Hindlimb muscle (tissue), 1 donor: ENCODE measurements at regions not wholly inside any gene's neighbourhood (a gene's known extent, or its start where the extent isn't known, plus 50 kb on each side); places are given as distances from the start of the nearest gene placed in this dataset.
"Not testable (repeated sequence)": the region's sequence is repeated elsewhere in the genome, so short reads cannot be mapped to it uniquely, and the experiment has no call there.

Experiments
- DNase-seq: peaks from one replicate; pipeline ENCODE4 v3.0.0-alpha.2; 2013

- DNase-seq, result not testable (repeated sequence)
Observed at GRCh38 chr18:7178568-7178967, 52.3 kb upstream of the LRRC30 start.

DNA sequence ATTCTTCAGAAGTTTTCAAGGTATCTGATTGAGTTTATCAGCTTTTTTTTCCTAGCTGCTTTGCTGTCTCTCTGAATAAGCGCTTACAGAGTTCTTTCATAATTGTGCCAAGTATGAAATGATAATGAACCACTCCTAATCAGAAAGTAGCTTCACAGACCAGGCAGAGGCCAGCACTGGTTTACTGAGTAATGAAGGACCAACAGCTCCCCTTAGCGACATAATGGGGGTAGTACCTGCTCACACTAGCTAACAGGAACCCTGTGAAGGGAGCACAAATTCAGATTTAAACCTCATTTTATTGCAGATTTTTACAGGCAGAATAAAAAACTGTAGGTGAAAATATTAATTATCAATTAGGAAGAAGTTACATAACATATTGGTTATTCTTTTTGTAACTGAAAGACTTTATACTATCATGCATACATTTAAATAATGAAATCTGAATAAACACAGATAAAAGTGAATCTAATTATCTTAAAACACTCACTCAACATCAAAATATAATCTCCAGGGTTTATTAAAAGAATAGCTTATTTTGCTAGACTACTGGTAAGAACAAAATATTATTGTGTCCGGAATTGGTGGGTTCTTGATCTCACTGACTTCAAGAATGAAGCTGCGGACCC lies 53.7 kb upstream of the LRRC30 start:
- DNase-seq, result peak; percentile 59

DNA sequence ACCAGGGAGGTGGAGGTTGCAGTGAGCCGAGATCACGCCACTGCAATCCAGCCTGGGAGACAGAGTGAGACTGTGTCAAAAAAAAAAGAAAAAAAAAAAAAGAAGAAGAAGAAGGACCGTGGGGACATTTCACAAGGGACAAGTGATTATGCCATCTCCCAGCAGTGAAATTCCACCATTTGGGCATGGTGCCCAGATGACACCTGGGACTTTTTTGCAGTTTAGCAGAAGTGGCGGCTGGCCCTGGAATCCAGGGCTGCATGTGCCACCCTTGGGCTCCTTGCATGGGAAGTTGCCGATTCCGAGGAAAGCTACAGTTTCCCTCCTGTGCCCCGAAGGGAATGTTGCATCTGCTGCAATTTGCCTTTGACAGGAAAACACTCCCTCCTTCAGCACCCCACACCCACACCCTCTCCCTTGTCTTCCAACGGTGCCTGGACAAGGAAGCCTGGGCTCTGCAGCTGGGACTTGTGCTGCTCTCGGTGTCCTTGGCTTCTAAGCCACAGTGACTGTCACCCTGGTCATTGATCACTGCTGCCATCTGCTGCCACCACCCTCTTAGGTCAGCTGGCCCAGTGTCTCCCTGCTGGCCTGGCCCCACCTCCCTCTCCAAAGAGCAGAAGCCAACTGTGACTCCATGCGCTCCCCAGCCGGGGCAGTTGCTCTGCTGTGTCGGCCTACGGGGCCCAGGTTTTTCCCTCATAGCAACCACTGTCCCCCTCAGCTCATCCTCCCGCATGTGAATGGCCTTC lies 56.4 kb upstream of the LRRC30 start:
- no peak for DNase-seq

GRCh38 chr18:7173216-7173615 lies 55.6 kb upstream of the LAMA1 start:
- no peak for DNase-seq

DNA sequence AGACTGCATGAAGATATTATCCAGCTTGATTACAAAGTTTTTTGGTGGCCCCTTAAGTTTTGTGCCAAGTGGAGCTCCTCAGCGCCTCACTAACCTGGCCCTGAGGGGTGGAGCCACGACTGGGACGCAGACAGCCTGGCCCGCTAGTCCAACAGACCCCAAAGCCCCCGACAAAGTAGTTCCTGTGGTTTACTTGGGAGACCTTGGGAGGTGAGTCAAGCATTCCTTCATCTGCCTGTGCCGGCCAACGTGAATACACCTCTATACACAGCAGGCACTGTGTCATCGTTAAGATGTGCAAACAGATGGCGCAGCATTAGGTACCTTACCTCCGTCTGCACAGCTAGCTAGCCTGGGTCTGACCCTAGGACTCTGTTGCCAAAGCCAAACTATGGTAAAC lies 55.0 kb upstream of the LAMA1 start:
- no peak for DNase-seq

GRCh38 chr18:7170292-7170691 lies 52.7 kb upstream of the LAMA1 start:
- DNase-seq, result no peak

GRCh38 chr18:7169601-7170000 lies 52.0 kb upstream of the LAMA1 start:
- no peak for DNase-seq

GRCh38 chr18:7168408-7168807 lies 50.8 kb upstream of the LAMA1 start:
- no peak for DNase-seq
